LNCaP clone FGC (cell line): ENCODE measurements at regions not wholly inside any gene's neighbourhood (a gene's known extent, or its start where the extent isn't known, plus 50 kb on each side); places are given as distances from the start of the nearest gene placed in this dataset.

Experiments
- DNase-seq: peaks from one replicate; pipeline ENCODE4 v3.0.0-alpha.2; 2011; ENCODE audit warnings: low read depth
- H3K4me3 ChIP-seq: 2 replicates; pipeline ENCODE4 v1.5.1; 2011; ENCODE audit warnings: mild to moderate bottlenecking, low read depth, low read length, control low read depth
- TF ChIP-seq, protein P1 (sequence below): IDR thresholded peaks from 2 replicates; pipeline ENCODE4 v1.5.1; 2012; ENCODE audit warnings: mild to moderate bottlenecking; ENCODE audit not compliant: control insufficient read depth, insufficient read depth; ENCODE audit errors: extremely low read depth

DNA sequence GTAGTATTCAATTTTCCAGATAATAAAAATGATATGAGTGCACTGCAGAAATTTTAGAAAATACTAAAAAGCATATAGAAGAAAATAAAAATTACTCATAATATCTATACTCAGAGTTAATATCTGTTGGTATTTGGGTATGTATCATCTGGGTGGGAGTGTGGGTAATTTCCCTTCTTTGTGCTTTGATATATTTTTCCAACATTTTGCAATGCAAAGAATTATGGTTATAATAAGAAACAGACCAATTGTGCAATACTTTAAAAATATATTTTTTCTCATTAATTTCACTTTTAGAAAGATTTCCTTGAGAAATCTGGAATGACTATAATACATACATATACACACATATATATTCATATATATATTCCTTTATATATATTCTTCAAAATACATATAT lies 665.7 kb downstream of the ADGRL2 start:
- TF ChIP-seq, protein P1, sequence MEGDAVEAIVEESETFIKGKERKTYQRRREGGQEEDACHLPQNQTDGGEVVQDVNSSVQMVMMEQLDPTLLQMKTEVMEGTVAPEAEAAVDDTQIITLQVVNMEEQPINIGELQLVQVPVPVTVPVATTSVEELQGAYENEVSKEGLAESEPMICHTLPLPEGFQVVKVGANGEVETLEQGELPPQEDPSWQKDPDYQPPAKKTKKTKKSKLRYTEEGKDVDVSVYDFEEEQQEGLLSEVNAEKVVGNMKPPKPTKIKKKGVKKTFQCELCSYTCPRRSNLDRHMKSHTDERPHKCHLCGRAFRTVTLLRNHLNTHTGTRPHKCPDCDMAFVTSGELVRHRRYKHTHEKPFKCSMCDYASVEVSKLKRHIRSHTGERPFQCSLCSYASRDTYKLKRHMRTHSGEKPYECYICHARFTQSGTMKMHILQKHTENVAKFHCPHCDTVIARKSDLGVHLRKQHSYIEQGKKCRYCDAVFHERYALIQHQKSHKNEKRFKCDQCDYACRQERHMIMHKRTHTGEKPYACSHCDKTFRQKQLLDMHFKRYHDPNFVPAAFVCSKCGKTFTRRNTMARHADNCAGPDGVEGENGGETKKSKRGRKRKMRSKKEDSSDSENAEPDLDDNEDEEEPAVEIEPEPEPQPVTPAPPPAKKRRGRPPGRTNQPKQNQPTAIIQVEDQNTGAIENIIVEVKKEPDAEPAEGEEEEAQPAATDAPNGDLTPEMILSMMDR, result no peak
- no peak overlapping the region for H3K4me3 ChIP-seq
- no peak for DNase-seq

DNA sequence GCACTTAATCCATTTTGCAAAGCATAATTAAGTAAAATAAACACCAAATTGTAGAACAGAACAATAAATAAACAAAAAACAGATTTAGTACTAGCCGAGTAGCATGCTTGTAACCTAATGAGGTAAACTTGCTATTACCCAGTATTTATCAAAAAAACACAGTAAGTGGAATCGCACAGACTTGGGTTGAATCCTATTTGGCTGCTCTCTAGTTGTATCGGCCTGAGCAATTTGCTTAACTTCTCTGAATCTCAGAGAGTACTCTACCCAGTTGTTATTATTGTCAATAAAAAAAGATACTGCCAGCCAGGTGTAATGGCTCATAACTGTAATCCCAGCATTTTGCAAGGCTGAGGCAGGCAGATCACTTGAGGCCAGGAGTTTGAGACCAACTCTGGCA lies 664.3 kb downstream of the ADGRL2 start:
- no peak for DNase-seq
- TF ChIP-seq, protein P1, result no peak
- no peak overlapping the region for H3K4me3 ChIP-seq

DNA sequence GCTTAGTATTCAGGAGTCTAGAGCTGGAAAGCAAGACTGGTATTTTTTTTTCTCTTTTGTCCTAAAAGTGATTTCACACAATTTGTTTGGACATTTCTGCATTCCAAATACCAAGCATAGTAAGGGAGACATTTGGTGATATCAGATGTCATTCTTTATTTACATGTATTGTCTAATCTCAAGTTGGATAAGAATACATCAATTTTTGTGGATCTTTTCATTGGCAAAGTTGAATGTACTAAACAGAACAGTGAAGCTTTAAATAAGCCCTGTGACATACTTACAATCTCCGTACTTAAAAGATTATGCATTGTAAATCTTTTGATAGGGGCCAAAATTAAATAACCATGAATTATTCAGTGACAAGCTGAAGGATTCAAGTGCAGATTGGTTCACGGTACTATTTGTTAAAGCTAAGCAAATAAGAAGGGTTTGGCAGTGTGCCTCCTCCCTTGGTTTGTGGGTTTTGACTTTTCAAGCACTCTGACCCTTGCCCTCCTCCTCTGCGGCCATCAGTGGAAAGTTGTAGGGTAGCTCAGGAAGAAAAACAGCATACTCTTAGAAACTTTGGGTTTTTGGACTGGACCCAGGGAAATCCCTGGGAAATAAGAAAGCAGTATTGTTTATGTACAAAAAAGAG lies 663.7 kb downstream of the ADGRL2 start:
- TF ChIP-seq, protein P1, result no peak
- peak; percentile 70 for DNase-seq
- no peak overlapping the region for H3K4me3 ChIP-seq

DNA sequence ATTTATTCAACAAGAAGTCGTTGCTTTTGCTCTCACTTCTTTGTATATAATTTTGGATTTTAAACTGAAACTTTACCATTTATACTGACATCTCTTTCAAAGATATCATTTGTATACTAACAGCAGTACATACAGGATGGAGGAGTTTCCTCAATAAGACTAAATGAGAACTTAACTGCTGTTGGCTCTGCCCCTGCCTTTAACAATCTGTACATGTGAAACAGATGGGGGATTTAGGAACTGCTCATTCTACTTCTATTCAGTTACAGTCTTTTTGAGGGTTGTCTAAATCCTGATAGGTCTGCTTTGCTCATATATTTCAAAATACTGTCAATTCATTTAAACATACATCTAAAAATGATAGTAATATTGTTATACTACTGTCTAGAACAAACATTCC lies 663.2 kb downstream of the ADGRL2 start:
- no peak for DNase-seq
- no peak overlapping the region for H3K4me3 ChIP-seq
- TF ChIP-seq, protein P1, result no peak

DNA sequence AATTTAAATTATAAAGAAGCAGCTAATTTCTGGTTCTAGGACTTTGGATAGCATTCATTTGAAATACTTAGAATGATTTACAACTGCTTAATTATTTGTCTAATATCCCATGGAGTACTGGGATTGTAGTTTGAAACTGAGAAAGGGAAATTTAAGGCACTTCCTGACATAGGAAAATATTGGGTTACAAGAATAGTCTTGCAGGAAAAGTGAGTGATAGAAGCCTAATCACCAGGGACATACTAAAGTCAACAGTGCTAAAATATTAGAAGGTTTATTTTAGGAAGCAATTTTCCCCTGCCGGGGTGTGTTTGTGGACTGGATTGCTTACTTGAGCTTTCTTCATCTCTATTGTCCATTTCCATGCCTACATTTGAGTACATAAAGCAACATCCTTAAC lies 661.6 kb downstream of the ADGRL2 start:
- TF ChIP-seq, protein P1, result no peak
- no peak for DNase-seq
- no peak overlapping the region for H3K4me3 ChIP-seq

DNA sequence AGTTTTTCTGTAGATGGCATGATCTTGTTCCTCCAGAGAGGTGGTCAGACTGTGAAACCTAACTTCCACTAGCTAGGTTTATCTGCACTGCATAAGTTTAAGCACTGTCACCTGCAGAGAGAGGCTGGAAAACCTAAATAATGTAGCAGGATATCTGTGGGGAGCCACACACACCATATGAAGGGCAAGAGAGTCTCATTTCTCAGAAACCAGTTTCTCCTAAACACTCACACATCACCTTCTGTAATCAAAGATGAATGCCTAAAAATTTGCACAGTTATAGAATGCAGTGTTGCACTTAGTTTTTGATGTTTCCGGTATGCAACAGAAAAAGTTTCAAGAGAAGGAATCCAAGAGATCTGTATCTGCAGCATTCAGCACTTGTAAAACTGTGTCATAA lies 654.6 kb downstream of the ADGRL2 start:
- H3K4me3 ChIP-seq, result no peak overlapping the region
- TF ChIP-seq, protein P1, result no peak
- DNase-seq, result no peak

DNA sequence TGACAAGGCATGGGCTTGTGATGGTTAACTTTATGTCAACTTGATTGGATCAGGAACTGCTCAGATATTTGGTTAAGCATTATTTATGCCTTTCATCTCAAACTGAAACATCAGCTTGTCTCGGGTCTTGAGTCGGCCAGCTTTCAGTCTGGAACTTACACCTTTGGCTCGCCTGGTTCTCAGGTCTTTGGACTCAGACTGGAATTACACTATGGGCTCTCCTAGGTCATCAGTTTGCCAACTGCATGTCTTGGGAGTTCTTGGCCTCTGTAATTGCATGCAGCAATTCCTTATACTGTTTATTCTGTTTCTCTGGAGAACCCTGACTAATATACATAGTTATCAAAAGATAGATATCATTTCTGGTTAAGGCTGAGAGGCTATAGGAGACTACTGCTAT lies 653.7 kb downstream of the ADGRL2 start:
- DNase-seq, result no peak
- TF ChIP-seq, protein P1, result no peak
- H3K4me3 ChIP-seq, result no peak overlapping the region
